ENCODE measurements at regions not wholly inside any gene's neighbourhood (a gene's known extent, or its start where the extent isn't known, plus 50 kb on each side); places are given as distances from the start of the nearest gene placed in this dataset.

- TF ChIP-seq CREB1 (IDR thresholded peaks at IDR 0.05) (no peak), POLR2AphosphoS5 (IDR thresholded peaks at IDR 0.05; ENCODE audit: low read depth, low read length) (no peak), RAD21 (IDR thresholded peaks at IDR 0.05 in 1 of 2, conservative IDR thresholded peaks at IDR 0.05 in 1 of 2; ENCODE audit: low read depth in 2 of 2, low read length in 2 of 2) (no peak), SIN3A (conservative IDR thresholded peaks at IDR 0.05 in 1 of 2, IDR thresholded peaks at IDR 0.05 in 1 of 2; ENCODE audit: low read depth in 1 of 2, low read length in 2 of 2) (no peak), CTCF (IDR thresholded peaks at IDR 0.05; ENCODE audit: control extremely low read depth in 1 of 3, insufficient read depth in 1 of 3, low read depth in 1 of 3, low read length in 3 of 3) (no peak), RXRA (IDR thresholded peaks at IDR 0.05; ENCODE audit: insufficient read depth, low read depth, low read length) (no peak), CBX8 (IDR thresholded peaks at IDR 0.05; ENCODE audit: borderline replicate concordance, low read depth, low read length) (no peak)
Observed at GRCh38 chr17:77403854-77404253, 263.1 kb downstream of the SEC14L1 start.
